ENCODE measurements at regions not wholly inside any gene's neighbourhood (a gene's known extent, or its start where the extent isn't known, plus 50 kb on each side); places are given as distances from the start of the nearest gene placed in this dataset.

- TF ChIP-seq, protein P1, sequence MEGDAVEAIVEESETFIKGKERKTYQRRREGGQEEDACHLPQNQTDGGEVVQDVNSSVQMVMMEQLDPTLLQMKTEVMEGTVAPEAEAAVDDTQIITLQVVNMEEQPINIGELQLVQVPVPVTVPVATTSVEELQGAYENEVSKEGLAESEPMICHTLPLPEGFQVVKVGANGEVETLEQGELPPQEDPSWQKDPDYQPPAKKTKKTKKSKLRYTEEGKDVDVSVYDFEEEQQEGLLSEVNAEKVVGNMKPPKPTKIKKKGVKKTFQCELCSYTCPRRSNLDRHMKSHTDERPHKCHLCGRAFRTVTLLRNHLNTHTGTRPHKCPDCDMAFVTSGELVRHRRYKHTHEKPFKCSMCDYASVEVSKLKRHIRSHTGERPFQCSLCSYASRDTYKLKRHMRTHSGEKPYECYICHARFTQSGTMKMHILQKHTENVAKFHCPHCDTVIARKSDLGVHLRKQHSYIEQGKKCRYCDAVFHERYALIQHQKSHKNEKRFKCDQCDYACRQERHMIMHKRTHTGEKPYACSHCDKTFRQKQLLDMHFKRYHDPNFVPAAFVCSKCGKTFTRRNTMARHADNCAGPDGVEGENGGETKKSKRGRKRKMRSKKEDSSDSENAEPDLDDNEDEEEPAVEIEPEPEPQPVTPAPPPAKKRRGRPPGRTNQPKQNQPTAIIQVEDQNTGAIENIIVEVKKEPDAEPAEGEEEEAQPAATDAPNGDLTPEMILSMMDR (IDR thresholded peaks at IDR 0.05) = no peak
- Mint-ChIP-seq H3K27me3 (ENCODE audit: unreplicated experiment) (no peaks in the 10 kb centered on the region), H3K36me3 (ENCODE audit: unreplicated experiment) (peaks cover 2% of the 10 kb centered on the region), H3K4me3 (ENCODE audit: unreplicated experiment) (no peak overlapping the region), H3K9me3 (ENCODE audit: unreplicated experiment) (no peaks in the 10 kb centered on the region), H3K4me1 (ENCODE audit: unreplicated experiment) (peaks cover 41% of the 10 kb centered on the region), H3K27ac (ENCODE audit: unreplicated experiment) (peak overlapping the region; percentile 68)
- DNase-seq (ENCODE audit: extremely low spot score, unreplicated experiment) = no peak
Observed at GRCh38 chr3:177679568-177680471, 482.5 kb upstream of the TBL1XR1 start.

DNA sequence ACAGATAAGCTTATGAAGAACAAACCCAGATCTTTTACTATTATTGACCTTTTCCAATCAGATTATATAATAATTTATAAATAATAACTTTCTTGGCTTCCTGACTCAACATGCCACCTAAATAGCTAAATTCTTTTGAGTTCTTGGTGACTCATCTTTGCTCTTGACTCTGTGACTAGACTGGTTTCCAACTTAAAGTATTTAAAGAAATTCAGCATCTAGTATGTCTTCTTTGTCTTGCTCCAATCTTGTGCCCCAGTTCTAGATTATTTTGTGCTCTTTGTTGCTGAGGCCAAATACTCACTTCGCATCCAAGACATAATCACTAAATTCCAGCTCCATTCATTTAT is 483.2 kb upstream of the TBL1XR1 start:
- TF ChIP-seq, protein P1 (IDR thresholded peaks at IDR 0.05) = no peak
- Mint-ChIP-seq H3K27ac (ENCODE audit: unreplicated experiment) (no peak overlapping the region), H3K4me3 (ENCODE audit: unreplicated experiment) (no peak overlapping the region), H3K9me3 (ENCODE audit: unreplicated experiment) (no peaks in the 10 kb centered on the region), H3K27me3 (ENCODE audit: unreplicated experiment) (no peaks in the 10 kb centered on the region), H3K4me1 (ENCODE audit: unreplicated experiment) (peaks cover 41% of the 10 kb centered on the region), H3K36me3 (ENCODE audit: unreplicated experiment) (peaks cover 2% of the 10 kb centered on the region)
- DNase-seq (ENCODE audit: extremely low spot score, unreplicated experiment) = no peak

DNA sequence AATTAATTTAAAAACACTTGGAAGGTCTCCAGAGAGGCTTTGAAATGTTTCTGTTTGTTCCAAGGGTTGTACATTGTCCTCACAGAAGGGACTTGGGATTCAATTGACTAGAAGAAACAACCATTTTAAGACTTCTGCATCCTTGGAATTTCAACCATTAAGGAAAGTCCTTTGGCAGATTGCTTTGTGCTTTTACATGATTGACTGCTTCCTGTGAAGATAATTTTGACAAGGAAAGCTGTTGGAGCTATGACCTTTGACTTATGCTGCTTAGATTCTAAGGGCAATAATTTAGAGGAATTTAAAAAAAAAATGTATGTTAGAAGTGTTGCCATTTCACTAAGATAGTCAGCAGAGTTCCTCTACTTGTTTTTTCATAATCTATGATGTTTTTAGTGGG is 483.9 kb upstream of the TBL1XR1 start:
- H3K9me3 Mint-ChIP-seq (ENCODE audit: unreplicated experiment) = no peaks in the 10 kb centered on the region
- no peaks in the 10 kb centered on the region for H3K27me3 Mint-ChIP-seq (ENCODE audit: unreplicated experiment)
- DNase-seq (ENCODE audit: extremely low spot score, unreplicated experiment) = no peak
- no peak overlapping the region for H3K4me3 Mint-ChIP-seq (ENCODE audit: unreplicated experiment)
- H3K4me1 Mint-ChIP-seq (ENCODE audit: unreplicated experiment) = peaks cover 40% of the 10 kb centered on the region
- H3K36me3 Mint-ChIP-seq (ENCODE audit: unreplicated experiment) = peaks cover 2% of the 10 kb centered on the region
- TF ChIP-seq, protein P1 (IDR thresholded peaks at IDR 0.05) = no peak
- H3K27ac Mint-ChIP-seq (ENCODE audit: unreplicated experiment) = no peak overlapping the region

DNA sequence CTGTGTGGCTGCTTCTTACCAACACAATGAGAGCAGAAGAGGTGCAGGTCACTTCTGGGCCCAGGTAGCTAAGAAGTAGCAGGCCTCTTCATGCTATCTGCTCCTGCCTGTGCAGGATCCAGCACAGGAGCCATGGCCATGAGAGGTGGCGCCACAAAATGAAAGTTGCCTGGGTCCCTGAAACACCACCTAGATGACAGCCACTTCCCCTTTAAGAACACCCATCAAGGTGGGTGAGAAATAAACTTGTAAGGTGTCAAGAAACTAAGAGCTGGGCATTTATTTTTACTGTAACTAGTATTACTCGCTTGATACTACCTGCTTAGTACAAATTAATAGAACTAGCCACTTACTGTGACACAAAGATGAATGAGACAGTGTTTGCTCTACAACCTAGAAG is 484.6 kb upstream of the TBL1XR1 start:
- no peak for DNase-seq (ENCODE audit: extremely low spot score, unreplicated experiment)
- TF ChIP-seq, protein P1 (IDR thresholded peaks at IDR 0.05) = no peak
- no peaks in the 10 kb centered on the region for H3K27me3 Mint-ChIP-seq (ENCODE audit: unreplicated experiment)
- H3K27ac Mint-ChIP-seq (ENCODE audit: unreplicated experiment) = no peak overlapping the region
- no peak overlapping the region for H3K4me3 Mint-ChIP-seq (ENCODE audit: unreplicated experiment)
- H3K4me1 Mint-ChIP-seq (ENCODE audit: unreplicated experiment) = peaks cover 33% of the 10 kb centered on the region
- H3K9me3 Mint-ChIP-seq (ENCODE audit: unreplicated experiment) = no peaks in the 10 kb centered on the region
- H3K36me3 Mint-ChIP-seq (ENCODE audit: unreplicated experiment) = peaks cover 2% of the 10 kb centered on the region

- H3K27me3 Mint-ChIP-seq (ENCODE audit: unreplicated experiment) = no peaks in the 10 kb centered on the region
- TF ChIP-seq, protein P1 (IDR thresholded peaks at IDR 0.05) = no peak
- H3K4me1 Mint-ChIP-seq (ENCODE audit: unreplicated experiment) = peaks cover 35% of the 10 kb centered on the region
- H3K36me3 Mint-ChIP-seq (ENCODE audit: unreplicated experiment) = peaks cover 2% of the 10 kb centered on the region
- H3K27ac Mint-ChIP-seq (ENCODE audit: unreplicated experiment) = no peak overlapping the region
- H3K9me3 Mint-ChIP-seq (ENCODE audit: unreplicated experiment) = no peaks in the 10 kb centered on the region
- DNase-seq (ENCODE audit: extremely low spot score, unreplicated experiment) = no peak
- no peak overlapping the region for H3K4me3 Mint-ChIP-seq (ENCODE audit: unreplicated experiment)
Observed at GRCh38 chr3:177683586-177683985, 486.3 kb upstream of the TBL1XR1 start.
